K562 (cell line): ENCODE measurements at regions not wholly inside any gene's neighbourhood (a gene's known extent, or its start where the extent isn't known, plus 50 kb on each side); places are given as distances from the start of the nearest gene placed in this dataset.
A peak's percentile ranks its signal among the peaks of the same experiment; 100 is the strongest.

Experiments used
- CBX2 ChIP-seq: fragments of 200-600 bp; sonication (generic); IDR thresholded peaks from one replicate; pipeline ENCODE4 v1.6.1; 2012; ENCODE audit warnings: mild to moderate bottlenecking, low read length, inconsistent platforms; ENCODE audit not compliant: insufficient read depth, poor library complexity, severe bottlenecking
- CHAMP1 ChIP-seq: fragments of 450-650 bp; IDR thresholded peaks from 2 replicates; pipeline ENCODE4 v1.6.1; 2016; ENCODE audit warnings: mild to moderate bottlenecking
- CHCHD3 ChIP-seq: fragments of 250-450 bp; sonication (Bioruptor Pico); IDR thresholded peaks from 2 replicates; pipeline ENCODE4 v2.1.2; 2022; ENCODE audit warnings: mild to moderate bottlenecking
- CHD2 ChIP-seq: IDR thresholded peaks from 2 replicates; pipeline ENCODE4 v1.6.1; 2011; ENCODE audit warnings: low read depth, low read length
- EP400 ChIP-seq: fragments of 450-650 bp; IDR thresholded peaks from 2 replicates; pipeline ENCODE4 v1.6.1; 2017; ENCODE audit warnings: antibody characterized with exemption, mild to moderate bottlenecking, moderate library complexity
- GMEB1 ChIP-seq: fragments of 250-450 bp; sonication (Bioruptor Pico); IDR thresholded peaks from 2 replicates; pipeline ENCODE4 v1.4.0; 2020; ENCODE audit warnings: mild to moderate bottlenecking
- MAFF ChIP-seq: IDR thresholded peaks from 2 replicates; pipeline ENCODE4 v1.6.1; 2012; ENCODE audit warnings: low read length, improper control_type of control experiment
- PHB2 ChIP-seq: fragments of 450-650 bp; IDR thresholded peaks from 2 replicates; pipeline ENCODE4 v1.6.1; 2017; ENCODE audit warnings: low read depth
- PHF21A ChIP-seq: fragments of 450-650 bp; IDR thresholded peaks from 2 replicates; pipeline ENCODE4 v1.6.1; 2017; ENCODE audit warnings: low read depth, borderline replicate concordance
- POLR2AphosphoS2 ChIP-seq: IDR thresholded peaks from 2 replicates; pipeline ENCODE4 v1.6.1; 2012; ENCODE audit warnings: low read length, improper control_type of control experiment
- POU5F1 ChIP-seq: fragments of 150-350 bp; IDR thresholded peaks from 2 replicates; pipeline ENCODE4 v1.6.1; 2014; ENCODE audit warnings: borderline replicate concordance, low read length, low read depth, mild to moderate bottlenecking; ENCODE audit not compliant: partially characterized antibody
- RCOR1 ChIP-seq, 2 experiments: IDR thresholded peaks; 2 replicates each; pipeline ENCODE4 v1.6.1; 2012; ENCODE audit warnings: low read depth in 2 of 2, low read length in 2 of 2, borderline replicate concordance in 1 of 2, improper control_type of control experiment in 1 of 2
- RERE ChIP-seq: sonication (generic); formaldehyde crosslinking; IDR thresholded peaks from 2 replicates; pipeline ENCODE4 v1.8.0; 2023; ENCODE audit warnings: missing genetic modification reagents, mild to moderate bottlenecking, borderline replicate concordance
- SAFB ChIP-seq: fragments of 200-400 bp; formaldehyde crosslinking; IDR thresholded peaks from 2 replicates; pipeline ENCODE4 v1.6.1; 2017; ENCODE audit warnings: low read depth, low read length, borderline replicate concordance
- SMARCB1 ChIP-seq: IDR thresholded peaks from 2 replicates; pipeline ENCODE4 v1.6.1; 2011; ENCODE audit warnings: improper control_type of control experiment, low read depth; ENCODE audit not compliant: insufficient read length
- SPI1 ChIP-seq: IDR thresholded peaks from 2 replicates; pipeline ENCODE4 v1.6.1; 2011; ENCODE audit warnings: low read depth, low read length, control low read depth, borderline replicate concordance
- WHSC1 ChIP-seq: IDR thresholded peaks from one replicate; pipeline ENCODE4 v1.6.1; 2012; ENCODE audit warnings: low read length, control low read depth, inconsistent platforms
- ZFPM2 ChIP-seq: fragments of 250-450 bp; sonication (Bioruptor Pico); IDR thresholded peaks from 2 replicates; pipeline ENCODE4 v1.5.1; 2022; ENCODE audit warnings: mild to moderate bottlenecking
- ZNF239 ChIP-seq: fragments of 250-450 bp; sonication (Bioruptor Pico); IDR thresholded peaks from 2 replicates; pipeline ENCODE4 v1.4.0; 2020; ENCODE audit warnings: mild to moderate bottlenecking
- ZNF41 ChIP-seq: fragments of 250-450 bp; sonication (Bioruptor Pico); conservative IDR thresholded peaks from 2 replicates; pipeline ENCODE4 v1.4.0; 2020; ENCODE audit warnings: mild to moderate bottlenecking
- ZNF764 ChIP-seq: fragments of 250-450 bp; sonication (Bioruptor Pico); IDR thresholded peaks from 2 replicates; pipeline ENCODE4 v1.4.0; 2020; ENCODE audit warnings: low read depth, mild to moderate bottlenecking, moderate library complexity

GRCh38 chr6:20034408-20034769 lies 177.9 kb downstream of the MBOAT1 start (continued):
- TF ChIP-seq GMEB1 (CRISPR knock-in tag): no peak
- TF ChIP-seq EP400: no peak; the same call in 1 of the 2 replicates
- TF ChIP-seq ZNF41 (CRISPR knock-in tag): no peak
- TF ChIP-seq SPI1: peak; percentile 70
- TF ChIP-seq CHAMP1: no peak
- no peak for TF ChIP-seq ZFPM2 (CRISPR knock-in tag)
- no peak for TF ChIP-seq PHF21A
- TF ChIP-seq CHCHD3: no peak
- TF ChIP-seq WHSC1: no peak
- TF ChIP-seq SMARCB1: no peak
- no peak; the same call in 1 of the 2 replicates for TF ChIP-seq PHB2
- no peak for TF ChIP-seq RERE (CRISPR knock-in tag)
- TF ChIP-seq ZNF239 (CRISPR knock-in tag): no peak
- no peak for TF ChIP-seq POLR2AphosphoS2
- TF ChIP-seq POU5F1: no peak
- TF ChIP-seq CBX2: no peak
- TF ChIP-seq CHD2: no peak
- peak; percentile 18; the same call in 1 of the 2 replicates for TF ChIP-seq MAFF
- no peak for TF ChIP-seq ZNF764 (CRISPR knock-in tag)
- peak; percentile 55 to 59; a peak in 3 of 4 replicates for TF ChIP-seq RCOR1 (IDR thresholded peaks at IDR 0.05; ENCODE audit: borderline replicate concordance in 1 of 2, low read depth in 2 of 2, low read length in 2 of 2)
- TF ChIP-seq SAFB: no peak
